ENCODE measurements at regions not wholly inside any gene's neighbourhood (a gene's known extent, or its start where the extent isn't known, plus 50 kb on each side); places are given as distances from the start of the nearest gene placed in this dataset.

DNA sequence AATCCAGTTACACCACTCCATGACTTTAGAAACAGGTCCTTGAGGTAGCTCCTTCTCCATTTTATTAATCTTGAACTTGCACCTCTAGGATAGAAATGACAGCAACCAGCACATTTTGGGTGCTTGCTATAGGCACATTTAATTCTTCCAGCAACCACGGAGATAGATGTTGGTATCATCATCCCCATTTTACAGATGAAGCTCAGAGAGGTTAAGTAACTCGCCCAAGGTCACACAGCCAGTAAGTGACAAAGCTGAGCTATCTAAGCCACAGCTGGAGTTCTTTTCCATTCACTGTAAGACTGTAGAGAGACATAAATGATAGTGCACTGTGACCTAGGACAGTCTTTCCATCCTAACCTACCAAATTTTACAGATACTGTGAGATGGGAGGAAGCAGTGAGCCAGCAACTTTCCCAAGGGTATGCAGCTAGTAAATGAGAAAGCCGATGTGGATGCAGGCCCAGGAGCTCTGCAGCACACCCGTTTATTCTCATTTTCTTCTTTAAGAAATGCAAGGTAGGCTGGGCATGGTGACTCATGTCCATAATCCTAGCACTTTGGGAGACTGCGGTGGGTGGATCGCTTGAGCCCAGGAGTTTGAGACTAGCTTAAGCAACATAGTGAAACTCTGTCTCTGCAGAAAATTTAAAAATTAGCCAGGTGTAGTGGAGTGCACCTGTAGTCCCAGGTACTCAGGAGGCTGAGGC lies 103.2 kb downstream of the TBX5 start:
- no peak for DNase-seq (ENCODE audit: low read depth, low spot score)

DNA sequence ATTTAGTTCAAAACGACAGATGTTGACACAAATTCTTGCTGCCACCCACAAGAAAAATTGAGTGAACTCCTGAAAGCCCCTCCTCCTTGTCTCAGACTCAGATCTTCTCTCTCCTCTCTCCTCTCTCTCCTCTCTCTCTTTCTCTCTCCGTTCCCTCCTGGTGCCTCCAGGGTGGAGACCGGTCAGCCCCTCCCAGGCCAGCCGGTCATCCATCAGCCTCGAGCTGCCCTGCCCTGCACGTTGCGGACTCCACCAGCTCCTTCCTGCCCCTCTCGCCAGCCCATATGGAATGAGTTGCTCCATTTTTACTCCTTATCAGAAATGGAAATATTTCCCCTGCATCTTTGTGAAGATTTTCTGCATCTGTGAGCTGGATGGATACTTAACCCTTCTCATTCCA lies 103.8 kb downstream of the TBX5 start:
- DNase-seq (ENCODE audit: low read depth, low spot score): peak; percentile 8
- no peak overlapping the region for H3K4me3 ChIP-seq (ENCODE audit: low read length)

More for the DNA sequence above, 103.2 kb downstream of the TBX5 start:
- no peak overlapping the region for H3K4me3 ChIP-seq (ENCODE audit: low read length)

DNA sequence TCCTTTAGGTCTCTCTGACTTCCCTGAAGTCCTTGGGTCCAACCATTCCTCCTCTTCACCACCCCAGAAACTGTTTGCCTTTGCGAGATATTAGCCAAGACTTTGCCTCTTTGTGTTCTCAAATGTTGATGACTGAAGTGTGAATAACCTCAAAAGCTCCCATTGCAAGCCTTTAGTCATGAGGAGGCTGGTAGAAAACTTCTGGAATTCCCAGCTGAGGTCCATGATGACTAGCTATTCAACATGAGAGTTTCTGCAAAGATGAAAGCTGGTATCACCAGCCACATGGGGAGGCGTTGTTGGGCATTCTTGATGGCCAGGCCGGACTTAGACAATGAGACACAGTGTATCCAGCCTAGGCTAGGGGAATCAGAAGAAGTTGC lies 111.7 kb downstream of the TBX5 start:
- no peak overlapping the region for H3K4me3 ChIP-seq (ENCODE audit: low read length)
- no peak for DNase-seq (ENCODE audit: low read depth, low spot score)

DNA sequence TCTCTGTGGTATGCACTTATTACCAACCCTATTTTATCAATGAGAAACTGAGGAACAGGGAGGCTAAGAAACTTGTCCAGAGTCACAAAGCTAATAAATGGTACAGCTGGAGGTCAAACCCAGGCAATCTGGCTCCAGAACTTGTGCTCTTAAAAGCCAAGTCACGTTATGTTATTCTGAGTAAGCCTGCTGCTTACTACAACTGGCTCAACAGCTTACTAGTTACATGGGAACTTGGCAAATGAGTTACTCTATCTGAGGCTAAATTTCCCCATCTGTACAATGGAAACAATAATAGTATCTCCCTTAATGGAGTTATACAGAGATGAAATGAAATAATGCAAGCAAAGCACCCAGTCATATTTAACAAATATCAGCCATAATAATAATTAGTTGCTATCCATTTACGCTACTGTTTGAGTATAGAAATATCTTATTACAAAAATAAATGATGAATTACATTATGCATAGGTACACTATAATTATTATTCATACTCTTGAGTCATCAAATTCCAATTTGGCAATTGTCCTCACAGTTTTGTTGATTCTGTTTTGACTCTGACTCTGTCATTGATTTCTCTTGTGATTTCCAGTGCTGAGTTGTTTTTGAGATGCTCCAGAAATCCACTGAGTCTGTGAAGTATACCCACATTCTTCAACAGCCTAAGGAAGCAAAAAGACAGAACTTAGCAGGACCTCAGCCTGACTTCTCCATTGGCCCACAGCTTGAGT lies 112.2 kb downstream of the TBX5 start:
- DNase-seq (ENCODE audit: low read depth, low spot score): no peak
- no peak overlapping the region for H3K4me3 ChIP-seq (ENCODE audit: low read length)

DNA sequence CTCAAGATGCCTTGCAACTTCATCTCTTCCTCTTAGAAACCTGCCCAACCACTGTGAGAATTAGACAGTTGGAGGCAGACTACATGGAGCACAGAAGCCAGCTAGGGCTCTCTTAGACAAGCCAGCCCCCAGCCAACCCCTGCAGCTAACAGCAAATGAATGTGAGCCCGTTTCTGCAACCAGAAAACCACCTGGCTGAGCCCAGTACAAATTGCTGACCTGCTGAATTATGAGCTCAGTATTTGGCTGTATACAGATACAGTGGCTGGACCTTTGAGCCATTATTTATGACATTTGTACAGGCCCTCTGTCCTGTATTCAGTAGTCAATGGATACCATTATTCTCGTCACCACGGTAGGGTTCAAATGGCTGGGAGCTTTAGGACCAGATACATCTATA lies 112.9 kb downstream of the TBX5 start:
- H3K4me3 ChIP-seq (ENCODE audit: low read length): no peak overlapping the region
- DNase-seq (ENCODE audit: low read depth, low spot score): no peak

DNA sequence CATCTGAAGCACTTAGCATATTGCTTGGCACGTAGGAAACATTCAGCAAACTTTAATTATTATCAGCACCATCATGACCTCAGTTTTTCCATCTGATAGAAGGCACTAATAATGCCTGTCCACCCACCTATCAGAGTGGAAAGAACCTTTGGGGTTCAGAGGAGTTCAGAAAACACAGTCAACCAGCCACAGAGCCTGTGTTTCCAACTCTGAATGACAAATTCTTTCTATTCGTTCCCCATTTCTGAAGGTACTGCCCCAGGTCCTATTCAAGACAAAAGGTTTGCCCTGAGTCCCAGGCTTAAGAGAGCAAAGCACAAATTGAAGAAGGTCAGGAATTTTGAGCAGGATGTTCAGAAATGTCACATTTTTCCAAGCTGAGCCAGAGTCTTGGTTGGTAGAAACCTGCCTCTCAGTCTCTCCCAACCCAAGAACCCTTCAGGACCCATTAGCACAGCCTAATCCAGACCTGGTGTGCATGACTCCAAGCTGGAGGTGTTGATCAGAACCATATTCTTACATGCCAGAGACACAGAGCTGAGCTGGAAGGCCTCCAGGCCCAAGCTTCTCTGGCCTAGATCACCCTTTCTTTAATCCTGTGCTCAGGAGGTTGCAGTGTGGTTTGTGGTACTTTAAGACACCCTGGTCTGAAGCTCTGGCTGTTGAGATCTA lies 114.4 kb downstream of the TBX5 start:
- no peak for DNase-seq (ENCODE audit: low read depth, low spot score)
- no peak overlapping the region for H3K4me3 ChIP-seq (ENCODE audit: low read length)

DNA sequence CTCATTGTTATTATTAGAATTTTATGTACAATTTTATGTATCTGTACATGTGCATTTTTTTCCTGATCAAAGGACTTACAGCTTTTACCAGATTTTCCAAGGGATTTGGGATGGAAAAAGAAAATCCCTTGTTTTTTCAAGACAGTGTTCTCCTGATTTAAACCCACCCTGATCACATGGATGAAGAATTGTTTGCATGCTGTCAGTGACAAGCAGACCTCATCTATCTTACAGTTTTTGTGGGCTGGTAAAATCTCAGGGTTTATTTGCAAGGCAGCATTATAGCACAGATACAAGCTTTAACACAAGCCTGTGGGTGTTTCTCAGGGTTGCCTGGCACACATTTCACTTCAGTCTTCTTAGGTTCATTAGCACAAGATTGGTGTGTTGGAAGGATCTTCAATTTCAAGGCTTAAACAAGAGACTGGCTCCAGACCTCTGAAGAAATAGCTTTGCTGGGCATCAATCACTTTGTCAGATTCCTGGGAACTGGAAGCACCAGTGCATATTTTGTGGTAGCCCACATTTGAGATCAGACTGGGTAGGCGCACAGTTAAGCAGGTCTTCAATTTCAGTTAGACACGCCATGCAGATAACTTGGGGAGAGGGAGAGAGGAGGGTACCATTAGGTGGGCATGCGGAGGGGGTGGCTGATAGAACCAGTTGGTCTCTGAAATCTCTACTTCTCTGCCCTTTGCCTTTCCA lies 118.0 kb downstream of the TBX5 start:
- no peak for DNase-seq (ENCODE audit: low read depth, low spot score)
- no peak overlapping the region for H3K4me3 ChIP-seq (ENCODE audit: low read length)

DNA sequence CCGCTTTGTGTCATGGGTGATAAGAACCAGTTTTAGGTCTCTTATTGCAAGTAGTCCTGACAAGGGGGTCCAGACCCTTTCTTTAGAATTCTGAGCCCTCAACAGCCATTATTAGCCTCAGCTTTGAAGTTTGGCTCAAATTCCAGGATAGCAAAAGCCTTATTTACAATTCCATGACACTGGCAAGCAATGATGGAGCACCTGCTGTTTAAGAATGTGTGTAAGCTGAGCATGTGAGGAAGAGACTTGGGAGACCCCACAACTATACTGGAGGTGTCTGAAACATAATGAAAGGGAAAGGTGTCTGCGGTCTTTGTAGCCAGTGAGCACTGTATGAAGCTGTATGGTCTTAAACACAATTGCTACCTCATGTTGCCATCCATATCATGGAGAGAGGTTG lies 119.8 kb downstream of the TBX5 start:
- no peak for DNase-seq (ENCODE audit: low read depth, low spot score)
- no peak overlapping the region for H3K4me3 ChIP-seq (ENCODE audit: low read length)

DNA sequence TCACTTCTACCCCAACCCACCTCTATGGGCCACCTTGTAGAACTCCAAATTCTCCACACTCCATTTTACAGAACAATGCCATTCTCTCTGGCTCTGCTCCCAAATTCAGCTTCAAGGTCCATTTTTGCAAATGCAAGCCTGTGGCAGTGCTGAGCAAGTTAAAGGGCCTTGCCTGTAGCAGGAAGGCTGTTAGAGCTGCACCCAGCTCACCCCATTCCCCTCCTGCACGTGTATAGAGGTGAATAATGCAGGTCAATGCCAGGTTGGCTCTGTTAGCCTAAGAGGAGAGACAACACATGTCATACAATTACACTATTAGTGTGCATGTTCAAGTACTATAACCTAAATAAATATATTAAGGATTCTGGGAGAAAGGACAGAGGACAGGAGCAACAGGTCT lies 120.4 kb downstream of the TBX5 start:
- no peak for DNase-seq (ENCODE audit: low read depth, low spot score)
- H3K4me3 ChIP-seq (ENCODE audit: low read length): no peak overlapping the region

DNA sequence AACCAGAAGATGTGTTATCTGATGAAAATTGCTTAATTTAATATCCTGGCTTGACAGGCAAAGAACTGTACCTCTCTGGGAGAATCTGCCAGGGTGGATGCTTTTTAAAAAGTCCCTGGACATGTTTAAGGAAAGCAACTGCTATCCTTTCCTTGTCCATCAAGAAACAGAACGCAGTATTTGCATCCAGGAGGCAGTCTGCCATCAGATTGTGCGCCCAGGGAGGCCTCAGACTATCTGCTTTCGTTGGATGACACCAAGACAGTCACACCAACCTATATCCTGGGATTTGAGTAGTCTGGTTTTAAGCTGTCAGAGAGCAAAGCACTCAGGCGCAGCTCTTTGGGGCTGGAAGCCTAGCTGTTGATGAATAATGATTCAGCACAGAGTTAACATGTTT lies 121.9 kb downstream of the TBX5 start:
- no peak for DNase-seq (ENCODE audit: low read depth, low spot score)
- H3K4me3 ChIP-seq (ENCODE audit: low read length): no peak overlapping the region

DNA sequence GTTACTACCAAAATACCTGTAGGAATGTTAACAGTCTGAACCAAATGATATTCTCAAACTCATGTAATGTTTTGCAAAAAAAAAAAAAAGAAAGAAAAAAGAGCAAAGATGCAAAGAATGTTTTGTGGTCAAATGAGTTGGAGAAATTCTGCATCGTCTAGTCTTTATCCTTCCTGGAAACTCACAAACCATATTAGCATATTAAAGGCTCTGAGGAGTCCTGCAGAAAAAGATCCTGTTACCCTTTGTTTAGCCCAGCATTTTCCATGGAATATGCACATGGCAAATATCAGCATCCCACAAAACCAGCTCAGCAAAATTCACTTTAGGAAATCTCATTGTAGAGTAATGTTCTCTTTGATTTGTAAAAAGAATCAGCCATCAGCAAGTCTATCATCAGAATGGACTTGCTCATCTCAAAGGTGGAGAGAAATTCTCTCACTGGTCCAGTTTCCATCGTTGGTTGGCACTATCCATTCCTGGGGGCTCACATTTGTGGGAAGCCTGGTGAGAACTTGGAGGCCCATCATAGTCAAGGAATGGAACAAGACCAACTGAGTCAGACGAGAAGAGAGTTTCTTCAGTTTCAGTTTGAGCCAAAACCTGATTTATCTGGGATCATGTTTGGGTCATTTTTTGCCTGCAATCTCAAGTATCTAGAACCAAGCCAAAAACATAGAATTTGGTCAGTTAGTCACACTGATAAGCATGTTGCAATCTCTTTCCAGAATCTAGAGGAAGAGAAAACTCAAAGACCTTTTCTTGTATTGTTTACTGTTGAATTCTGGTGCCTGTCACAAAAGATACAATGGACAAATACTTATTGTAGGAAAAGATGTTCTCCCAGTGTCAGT lies 129.8 kb downstream of the TBX5 start:
- no peak overlapping the region for H3K4me3 ChIP-seq (ENCODE audit: low read length)
- no peak for DNase-seq (ENCODE audit: low read depth, low spot score)

DNA sequence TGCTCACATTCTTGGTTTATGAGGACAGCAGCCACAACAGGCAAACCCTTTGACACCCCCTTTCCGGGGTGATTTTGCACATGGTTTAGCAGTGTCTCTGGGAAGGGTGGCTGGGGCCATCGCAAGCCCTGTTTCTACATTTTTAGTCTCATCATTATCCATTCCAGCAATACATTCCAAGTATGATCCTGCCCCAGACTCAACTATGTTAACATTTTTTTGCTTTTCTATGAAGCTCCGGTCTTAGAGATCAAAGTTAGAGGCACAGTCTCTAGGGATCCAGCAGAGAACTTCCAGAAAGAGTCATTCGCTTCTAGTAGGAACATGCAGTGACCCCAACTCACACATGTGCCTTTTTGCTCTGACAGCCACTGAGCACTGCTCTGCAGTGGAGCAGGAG lies 130.9 kb downstream of the TBX5 start:
- no peak for DNase-seq (ENCODE audit: low read depth, low spot score)

DNA sequence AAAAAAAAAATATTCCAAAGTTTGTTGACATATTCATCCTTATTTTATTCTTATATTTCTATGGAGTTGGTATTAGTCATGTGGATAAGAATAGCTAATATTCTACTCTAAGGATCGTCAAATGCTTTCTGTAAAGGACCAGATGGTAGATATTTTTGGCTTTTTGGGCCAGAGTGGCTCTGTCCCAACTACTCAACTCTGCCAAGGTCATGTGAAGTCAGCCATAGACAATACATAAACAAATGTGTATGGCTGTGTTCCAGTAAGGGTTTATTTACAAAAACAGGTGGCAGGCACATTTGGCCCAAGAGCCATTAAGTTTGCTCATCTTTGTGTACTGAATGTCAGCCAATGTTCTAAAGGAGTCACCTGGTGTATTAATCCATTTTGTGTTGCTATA lies 131.8 kb downstream of the TBX5 start:
- DNase-seq (ENCODE audit: low read depth, low spot score): no peak
- H3K4me3 ChIP-seq (ENCODE audit: low read length): no peak overlapping the region

More for the DNA sequence above, 130.9 kb downstream of the TBX5 start:
- H3K4me3 ChIP-seq (ENCODE audit: low read length): no peak overlapping the region

DNA sequence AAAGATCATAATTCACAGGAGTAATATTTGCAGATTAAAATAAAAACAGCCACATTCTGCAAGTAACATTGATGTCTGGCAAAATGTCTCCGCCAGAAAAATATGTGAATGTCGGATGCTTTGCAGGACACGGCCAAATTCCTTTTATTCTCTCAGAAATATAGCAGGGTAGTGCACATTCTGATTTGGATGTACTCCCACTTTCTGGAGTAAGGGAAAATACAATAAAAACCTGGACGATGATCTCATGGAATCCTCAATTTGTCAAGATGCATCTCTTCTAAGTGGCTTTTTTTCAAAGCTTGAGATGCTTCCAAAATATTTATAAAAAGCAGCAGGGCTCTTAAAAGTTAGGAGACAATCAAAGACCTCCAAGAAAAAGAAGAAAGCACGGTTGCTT lies 133.3 kb downstream of the TBX5 start:
- no peak overlapping the region for H3K4me3 ChIP-seq (ENCODE audit: low read length)
- no peak for DNase-seq (ENCODE audit: low read depth, low spot score)

DNA sequence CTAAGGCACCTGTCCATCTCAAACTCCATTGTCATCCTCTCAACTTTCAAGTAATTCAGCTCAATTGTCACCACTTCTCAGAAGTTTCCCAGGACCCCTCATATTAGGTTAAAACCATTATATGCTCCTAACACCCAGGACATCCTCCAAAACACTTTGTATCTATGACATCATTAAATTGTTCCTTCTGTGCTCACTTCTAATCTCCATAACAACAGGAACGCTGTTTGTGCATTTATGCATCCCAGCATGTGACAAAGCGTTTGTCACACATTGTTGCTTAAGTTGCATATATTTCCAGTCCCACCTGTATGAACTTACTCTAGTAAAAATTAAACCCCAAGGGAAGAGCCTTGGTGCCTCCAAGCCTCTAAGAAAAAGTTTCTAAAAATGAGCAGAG lies 133.9 kb downstream of the TBX5 start:
- H3K4me3 ChIP-seq (ENCODE audit: low read length): no peak overlapping the region

DNA sequence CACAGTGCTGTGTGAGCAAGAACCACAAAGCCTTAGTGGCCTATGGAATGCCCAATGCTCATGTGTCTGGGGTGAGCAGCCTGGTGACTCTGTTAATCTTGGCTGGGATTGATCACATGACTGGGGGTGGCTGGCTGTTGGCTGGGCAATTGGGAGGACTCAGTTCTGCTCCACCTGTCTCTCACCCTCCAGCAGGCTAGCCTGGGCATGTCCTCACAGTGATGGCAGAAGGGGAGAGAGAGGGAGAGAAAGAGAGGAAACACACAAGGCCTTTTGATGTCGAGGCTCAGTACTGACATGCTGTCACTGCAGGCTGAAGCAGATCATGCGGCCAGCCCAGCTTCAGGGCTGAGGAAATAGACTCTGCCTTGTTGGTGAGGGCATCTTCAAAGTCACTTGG lies 136.8 kb downstream of the TBX5 start:
- H3K4me3 ChIP-seq (ENCODE audit: low read length): no peak overlapping the region
- no peak for DNase-seq (ENCODE audit: low read depth, low spot score)

More for the DNA sequence above, 133.9 kb downstream of the TBX5 start:
- DNase-seq (ENCODE audit: low read depth, low spot score): no peak

DNA sequence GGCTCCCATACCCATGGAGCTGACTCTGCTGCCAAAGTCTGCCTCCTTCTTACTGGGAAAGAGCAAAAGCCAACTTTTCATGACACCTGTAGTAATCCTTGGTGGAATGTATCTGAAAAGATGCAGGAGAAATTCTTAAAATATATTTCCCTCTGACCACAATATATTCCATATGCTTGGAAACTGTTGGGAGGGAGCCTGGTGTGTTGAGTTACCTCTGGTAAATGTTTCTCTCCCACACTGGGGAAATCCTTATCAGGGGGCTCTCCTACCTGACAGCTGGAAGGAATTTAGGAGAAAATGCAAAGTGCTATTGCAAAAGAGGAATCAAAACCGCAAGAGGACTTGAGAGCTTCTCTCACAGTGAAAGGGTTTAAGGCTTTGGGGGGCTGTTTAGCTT lies 139.4 kb downstream of the TBX5 start:
- no peak for DNase-seq (ENCODE audit: low read depth, low spot score)
- no peak overlapping the region for H3K4me3 ChIP-seq (ENCODE audit: low read length)

DNA sequence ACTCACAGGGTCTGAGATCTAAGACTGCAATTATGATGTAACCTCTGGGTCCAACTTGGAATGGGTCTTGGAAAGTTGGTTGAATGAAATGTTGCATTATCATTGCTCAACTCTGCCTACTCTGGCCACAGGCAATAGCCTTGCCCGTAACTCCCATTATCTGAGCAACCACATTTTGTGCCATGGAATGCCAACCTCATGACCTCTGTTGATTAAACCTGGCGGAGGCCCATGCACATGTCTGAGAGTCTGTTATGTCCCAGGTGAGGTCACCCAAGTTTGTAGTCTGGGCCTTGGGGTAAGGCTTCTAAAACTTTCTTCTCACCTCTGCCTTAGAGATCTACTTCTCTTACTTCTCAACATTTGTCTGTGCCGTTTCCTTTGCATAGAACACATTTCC lies 140.9 kb downstream of the TBX5 start:
- H3K4me3 ChIP-seq (ENCODE audit: low read length): no peak overlapping the region
- no peak for DNase-seq (ENCODE audit: low read depth, low spot score)

Data from Jurkat, Clone E6-1 (cell line).